ENCODE measurements at regions not wholly inside any gene's neighbourhood (a gene's known extent, or its start where the extent isn't known, plus 50 kb on each side); places are given as distances from the start of the nearest gene placed in this dataset.

GRCh38 chr13:83810136-83810535 lies 72.1 kb downstream of the SLITRK1 start:
- TF ChIP-seq ZFX (IDR thresholded peaks at IDR 0.05): no peak
- no peak for TF ChIP-seq CTCF (conservative IDR thresholded peaks at IDR 0.05)

GRCh38 chr13:83804356-83804962 lies 77.8 kb downstream of the SLITRK1 start:
- no peak overlapping the region for H3K27ac ChIP-seq
- no peak for TF ChIP-seq CTCF (conservative IDR thresholded peaks at IDR 0.05)
- no peak for TF ChIP-seq ZFX (IDR thresholded peaks at IDR 0.05)

More at GRCh38 chr13:83810136-83810535, 72.1 kb downstream of the SLITRK1 start:
- H3K27ac ChIP-seq: no peak overlapping the region

GRCh38 chr13:83798731-83799130 lies 83.5 kb downstream of the SLITRK1 start:
- H3K27ac ChIP-seq: no peak overlapping the region
- TF ChIP-seq ZFX (IDR thresholded peaks at IDR 0.05): no peak
- no peak for TF ChIP-seq CTCF (conservative IDR thresholded peaks at IDR 0.05)

GRCh38 chr13:83796364-83796763 lies 85.9 kb downstream of the SLITRK1 start:
- no peak overlapping the region for H3K27ac ChIP-seq
- TF ChIP-seq CTCF (conservative IDR thresholded peaks at IDR 0.05) (no peak), ZFX (IDR thresholded peaks at IDR 0.05) (no peak)

- TF ChIP-seq ZFX (IDR thresholded peaks at IDR 0.05) (no peak), CTCF (conservative IDR thresholded peaks at IDR 0.05) (no peak)
- H3K27ac ChIP-seq: no peak overlapping the region
Measured at GRCh38 chr13:83794583-83794982, 87.7 kb downstream of the SLITRK1 start.

GRCh38 chr13:83780227-83780626 lies 102.0 kb downstream of the SLITRK1 start:
- TF ChIP-seq CTCF (conservative IDR thresholded peaks at IDR 0.05): peak; percentile 72
- no peak for TF ChIP-seq ZFX (IDR thresholded peaks at IDR 0.05)
- H3K27ac ChIP-seq: no peak overlapping the region

- no peak for TF ChIP-seq ZFX (IDR thresholded peaks at IDR 0.05)
- no peak for TF ChIP-seq CTCF (conservative IDR thresholded peaks at IDR 0.05)
- no peak overlapping the region for H3K27ac ChIP-seq
Measured at GRCh38 chr13:83773961-83774360, 108.3 kb downstream of the SLITRK1 start.
